Middle frontal gyrus (tissue), 1 donor: ENCODE measurements at regions not wholly inside any gene's neighbourhood (a gene's known extent, or its start where the extent isn't known, plus 50 kb on each side); places are given as distances from the start of the nearest gene placed in this dataset.
A peak's percentile ranks its signal among the peaks of the same experiment; 100 is the strongest.

Source experiments
- DNase-seq: peaks from one replicate; pipeline ENCODE4 v3.0.0-alpha.2; 2015; ENCODE audit warnings: low spot score; ENCODE audit errors: extremely low spot score

DNA sequence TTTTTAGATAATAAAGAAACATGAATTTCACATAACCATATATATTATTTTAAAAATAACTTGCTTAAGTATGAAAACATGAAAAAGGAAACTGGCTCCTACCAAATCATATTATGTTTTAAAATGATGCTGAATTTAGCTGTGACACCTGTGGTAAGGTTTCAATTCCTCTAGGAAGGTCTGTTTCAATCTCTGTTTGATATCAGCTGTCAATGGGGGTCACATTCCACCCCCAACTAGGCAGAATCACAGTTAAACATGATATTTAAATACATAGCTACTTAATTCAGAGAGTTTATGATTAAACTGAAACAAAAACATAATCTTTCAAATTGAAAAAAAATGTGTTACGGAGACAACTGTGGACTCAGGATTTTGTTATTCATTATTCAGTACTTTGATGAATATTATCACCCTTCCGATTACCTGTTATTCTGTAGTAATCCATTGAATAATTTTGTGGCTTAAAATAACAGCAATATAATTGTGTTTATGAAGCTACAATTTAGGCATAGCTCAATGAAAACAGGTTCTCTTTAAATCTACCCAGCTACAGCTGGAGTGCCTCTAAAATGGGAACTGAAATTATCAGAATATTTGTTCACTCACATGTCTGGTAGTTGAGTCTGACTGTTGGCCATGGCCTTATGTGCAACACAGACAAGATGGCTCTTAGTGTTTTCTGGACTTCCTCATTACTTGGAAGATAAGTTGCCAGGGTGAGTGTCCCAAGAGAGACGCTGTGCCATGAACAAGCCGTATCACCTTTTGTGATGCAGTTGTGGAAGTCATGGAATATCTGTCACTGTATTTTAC is 244.6 kb upstream of the ANO3 start:
- no peak for DNase-seq

DNA sequence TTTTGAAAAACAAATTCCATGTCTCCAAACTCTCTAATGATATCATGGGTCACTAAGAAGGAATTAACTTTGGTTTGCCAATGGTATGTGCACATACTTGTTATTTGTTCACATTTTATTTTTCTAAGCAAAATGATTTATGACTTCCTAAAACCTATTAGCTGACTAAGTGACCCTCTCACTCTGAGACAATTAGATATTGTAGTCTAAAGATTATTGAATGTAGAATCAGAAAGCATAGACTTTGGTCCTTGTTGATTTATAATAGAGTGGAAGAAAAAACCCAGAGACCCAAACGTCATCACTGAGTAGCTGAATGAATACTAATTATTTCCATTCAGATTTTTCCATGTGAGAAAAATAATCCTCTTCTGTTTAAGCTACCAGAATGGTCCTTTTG is 243.5 kb upstream of the ANO3 start:
- no peak for DNase-seq

DNA sequence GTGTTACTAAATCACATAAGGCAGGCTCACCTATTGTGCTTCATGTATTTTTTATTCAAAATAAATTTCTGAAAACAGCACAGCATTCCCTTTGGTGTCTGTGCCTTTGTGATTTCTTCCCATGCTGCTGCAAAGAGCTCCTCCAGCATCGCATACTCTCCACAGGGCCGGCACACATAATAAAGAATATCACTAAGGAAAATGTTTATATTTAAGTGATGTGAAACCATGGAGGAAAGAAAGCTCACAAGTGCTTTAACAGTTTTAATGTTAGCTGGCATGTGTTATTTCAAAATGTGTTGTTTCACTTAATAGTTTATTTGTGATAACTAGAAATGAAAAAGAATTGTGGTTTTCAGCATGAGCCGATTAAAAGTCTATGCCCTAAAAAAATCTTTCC is 241.3 kb upstream of the ANO3 start:
- DNase-seq = no peak

DNA sequence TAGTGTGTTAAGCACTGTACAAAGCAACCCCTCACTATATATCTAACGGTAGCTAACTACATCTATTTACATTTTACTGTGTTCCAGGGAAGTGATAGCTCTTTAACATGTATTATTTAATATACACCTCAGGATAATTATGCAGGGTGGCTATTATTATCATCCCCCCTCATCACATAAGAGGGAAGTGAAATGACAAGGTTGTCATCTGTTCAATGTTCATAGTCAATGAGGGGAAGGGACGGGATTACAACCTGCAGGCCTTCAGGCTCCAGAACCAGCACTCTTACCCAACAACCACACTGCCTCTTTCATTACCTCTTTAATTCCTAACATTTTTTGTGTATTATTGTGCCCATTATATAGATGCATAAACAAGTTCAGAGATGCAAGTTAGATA is 238.7 kb upstream of the ANO3 start:
- no peak for DNase-seq

DNA sequence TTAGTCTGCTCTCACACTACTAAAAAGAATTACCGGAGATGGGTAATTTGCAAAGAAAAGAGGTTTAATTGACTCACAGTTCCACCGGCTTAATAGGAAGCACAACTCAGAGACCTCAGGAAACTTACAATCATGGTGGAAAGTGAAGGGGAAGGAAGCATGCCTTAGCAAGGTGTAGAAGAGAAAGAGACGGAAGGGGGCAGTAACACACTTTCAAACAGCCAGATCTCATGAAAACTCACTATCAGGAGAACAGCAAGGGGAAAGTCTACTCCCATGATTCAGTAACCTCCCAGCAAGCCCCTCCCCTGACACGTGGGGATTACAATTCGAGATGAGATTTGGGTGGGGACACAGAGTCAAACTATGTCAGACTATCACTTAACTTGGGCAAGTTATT is 236.6 kb upstream of the ANO3 start:
- DNase-seq = no peak

DNA sequence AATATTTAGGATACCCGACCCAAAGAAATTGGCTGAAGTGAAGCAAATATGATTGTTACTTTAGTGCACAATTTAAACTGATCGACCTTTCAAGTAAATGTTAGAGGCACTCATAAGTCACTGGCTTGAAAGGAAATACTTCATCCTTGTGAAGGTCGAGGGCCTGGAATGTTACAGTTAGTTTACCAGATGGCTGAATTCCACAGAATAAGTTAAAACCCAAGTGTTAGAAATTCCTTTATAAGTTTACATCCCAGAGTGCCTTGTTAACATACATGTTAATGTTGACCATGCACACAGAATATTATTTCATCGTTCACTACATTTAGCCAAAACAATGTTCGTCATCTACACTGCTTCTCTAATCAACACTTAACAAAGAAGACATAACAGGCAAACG is 235.5 kb upstream of the ANO3 start:
- DNase-seq = no peak

DNA sequence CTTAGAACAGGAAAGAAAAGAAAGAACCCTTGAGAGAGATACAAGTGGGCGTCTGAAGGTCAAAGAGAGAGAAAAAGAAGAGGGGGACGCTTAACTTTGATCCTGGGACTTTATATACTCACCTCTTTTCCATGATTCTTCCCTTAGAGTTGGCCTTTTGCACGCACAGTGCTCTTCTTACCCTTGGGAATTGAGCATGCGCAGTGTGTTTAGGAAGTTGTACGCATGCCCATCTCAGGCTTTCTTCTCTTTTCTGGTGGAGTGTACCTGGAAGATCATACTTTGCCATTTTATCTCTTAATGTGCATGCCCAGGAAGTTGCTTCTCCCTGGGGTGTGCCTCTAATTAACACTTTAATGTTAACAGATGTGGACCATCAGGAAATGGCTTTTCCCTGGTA is 229.6 kb upstream of the ANO3 start:
- DNase-seq = no peak

DNA sequence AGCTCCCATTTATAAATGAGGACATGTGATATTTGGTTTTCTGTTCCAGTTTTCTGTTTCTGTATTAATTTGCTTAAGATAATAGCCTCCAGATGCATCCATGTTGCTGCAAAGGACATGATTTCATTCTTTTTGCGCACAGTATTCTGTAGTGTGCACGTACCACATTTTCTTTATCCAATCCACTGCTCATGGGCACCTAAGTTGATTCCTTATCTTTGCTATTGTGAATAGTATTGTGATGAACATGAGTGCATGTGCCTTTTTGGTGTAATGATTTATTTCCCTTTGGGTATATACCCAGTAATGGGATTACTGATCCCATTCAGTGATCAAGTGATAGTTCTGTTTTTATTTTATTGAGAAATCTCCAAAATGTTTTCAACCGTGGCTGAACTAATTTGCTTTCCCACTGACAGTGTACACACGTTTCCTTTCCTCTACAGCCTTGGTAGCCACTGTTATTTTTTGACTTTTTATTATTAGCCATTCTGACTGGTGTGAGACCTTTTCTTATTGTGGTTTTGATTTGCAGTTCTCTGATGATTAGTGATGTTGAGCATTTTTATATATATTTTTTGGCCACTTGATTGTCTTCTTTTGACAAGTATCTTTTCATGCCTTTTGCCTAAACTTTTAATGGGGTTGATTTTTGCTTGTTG is 226.0 kb upstream of the ANO3 start:
- no peak for DNase-seq

DNA sequence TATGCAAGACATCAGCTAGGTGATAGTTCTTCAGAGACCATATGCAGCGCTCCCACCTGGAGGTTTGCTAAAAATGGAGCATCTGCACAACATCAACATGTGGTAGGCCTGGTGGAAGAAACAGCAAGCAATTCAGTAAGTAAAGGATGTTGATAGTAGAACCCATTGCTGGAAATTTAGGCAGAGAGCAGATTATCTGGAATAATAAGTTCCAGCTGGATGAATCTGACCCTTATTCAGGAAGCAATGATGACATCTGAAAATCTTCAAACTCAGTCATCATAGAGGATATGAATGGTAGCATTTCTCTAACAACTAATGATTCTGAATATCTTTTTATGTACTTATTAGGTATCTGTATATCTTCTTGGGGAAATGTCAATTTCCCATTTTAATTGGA is 225.2 kb upstream of the ANO3 start:
- no peak for DNase-seq

DNA sequence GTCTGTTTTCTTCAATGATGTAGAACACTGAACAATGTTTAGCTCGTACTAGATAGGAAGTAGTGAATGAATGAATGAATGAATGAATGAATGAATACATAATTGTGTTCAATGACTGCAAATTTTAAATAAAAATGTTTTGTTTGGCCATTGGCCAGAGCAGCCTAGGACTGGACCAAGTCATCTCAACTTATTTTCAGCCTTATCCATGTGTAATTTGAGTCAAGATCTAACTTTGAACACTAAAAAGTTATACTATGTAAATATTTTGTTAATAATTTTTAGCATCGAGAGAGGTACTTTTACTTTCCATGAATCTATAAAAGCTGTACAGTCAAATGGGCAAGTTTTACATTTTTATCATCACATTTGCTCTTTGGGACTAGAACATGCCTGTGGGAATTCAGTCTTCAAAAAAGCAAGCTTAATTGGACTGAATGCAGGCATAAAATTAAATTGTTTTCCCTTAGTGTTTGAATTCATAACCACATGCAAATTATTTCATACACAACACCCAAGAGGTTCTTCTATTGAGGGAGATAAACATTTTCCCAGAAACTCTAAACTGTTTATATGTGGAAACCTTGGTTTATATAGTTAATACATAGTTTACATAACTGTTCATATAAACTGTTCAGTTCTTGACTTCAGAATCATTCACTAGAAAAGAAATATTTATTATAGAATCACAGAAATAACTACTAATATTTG is 222.1 kb upstream of the ANO3 start:
- DNase-seq = no peak

DNA sequence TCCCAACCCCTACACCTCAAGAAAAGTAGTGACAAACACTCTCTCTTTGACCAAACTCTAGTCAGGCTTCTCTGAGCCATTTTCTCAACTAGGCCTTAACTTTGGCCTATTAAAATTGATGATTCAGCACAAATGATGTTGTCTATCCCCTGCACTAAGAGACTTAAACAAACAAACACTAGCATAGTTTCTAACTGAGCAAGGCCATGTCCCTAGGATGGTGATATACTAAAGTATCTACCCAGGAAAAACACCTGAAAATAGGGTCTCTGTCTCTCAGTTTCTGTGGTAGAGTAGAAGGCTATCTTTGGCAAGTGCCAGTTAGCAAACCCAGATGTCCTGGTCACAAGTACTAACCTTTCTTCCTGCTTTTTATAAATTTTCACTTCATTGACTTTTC is 219.7 kb upstream of the ANO3 start:
- no peak for DNase-seq

DNA sequence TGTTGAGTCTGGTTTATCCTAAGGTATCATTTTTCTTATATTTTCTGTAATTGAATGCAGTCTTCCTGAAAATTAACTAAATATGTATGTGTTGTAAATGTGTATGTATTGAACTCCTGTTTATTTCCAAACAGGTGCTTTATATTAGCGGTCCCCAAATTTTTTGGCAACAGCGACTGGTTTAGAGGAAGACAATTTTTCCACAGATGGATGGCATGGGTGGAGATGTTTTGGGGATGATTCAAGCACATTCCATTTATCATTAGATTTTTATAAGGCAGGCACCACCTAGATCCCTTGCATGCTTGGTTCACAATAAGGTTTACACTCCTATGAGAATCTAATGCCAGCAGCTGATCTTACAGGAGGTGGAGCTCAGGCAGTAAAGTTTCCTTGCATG is 210.5 kb upstream of the ANO3 start:
- DNase-seq = no peak

DNA sequence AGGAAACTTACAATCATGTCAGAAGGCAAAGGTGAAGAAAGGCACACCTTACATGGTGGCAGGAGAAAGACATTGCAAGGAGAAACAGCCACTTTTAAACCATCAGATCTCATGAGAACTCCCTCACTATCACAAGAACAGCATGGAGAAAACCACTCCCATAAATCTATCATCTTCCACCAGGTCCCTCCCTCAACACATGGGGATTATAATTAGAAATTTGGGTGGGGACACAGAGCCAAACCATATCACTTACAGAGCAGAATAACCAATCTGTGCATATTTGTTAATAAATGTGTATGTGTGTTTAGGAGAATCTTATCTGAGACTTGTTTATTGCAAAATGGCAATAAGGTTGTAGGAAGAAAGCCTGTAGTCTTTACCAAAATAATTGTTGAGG is 205.2 kb upstream of the ANO3 start:
- no peak for DNase-seq

DNA sequence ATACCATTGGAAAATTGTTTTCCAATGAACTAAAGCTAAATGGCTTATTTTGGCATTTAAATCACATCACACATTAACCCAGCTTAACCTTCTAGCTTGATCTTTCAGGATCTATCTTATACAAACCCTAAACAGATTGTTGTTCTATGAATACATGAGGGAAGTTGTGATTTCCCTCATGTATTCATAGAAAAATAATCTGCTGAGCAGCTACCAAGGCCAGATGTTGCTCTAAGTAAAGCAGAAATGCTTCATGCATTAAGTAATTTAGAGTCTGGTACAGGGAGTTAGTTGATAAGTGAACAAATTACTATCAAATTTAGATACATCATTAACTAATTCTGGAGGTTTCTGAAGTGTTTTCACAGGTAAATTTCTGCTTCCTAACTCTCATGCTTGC is 204.6 kb upstream of the ANO3 start:
- DNase-seq = no peak

DNA sequence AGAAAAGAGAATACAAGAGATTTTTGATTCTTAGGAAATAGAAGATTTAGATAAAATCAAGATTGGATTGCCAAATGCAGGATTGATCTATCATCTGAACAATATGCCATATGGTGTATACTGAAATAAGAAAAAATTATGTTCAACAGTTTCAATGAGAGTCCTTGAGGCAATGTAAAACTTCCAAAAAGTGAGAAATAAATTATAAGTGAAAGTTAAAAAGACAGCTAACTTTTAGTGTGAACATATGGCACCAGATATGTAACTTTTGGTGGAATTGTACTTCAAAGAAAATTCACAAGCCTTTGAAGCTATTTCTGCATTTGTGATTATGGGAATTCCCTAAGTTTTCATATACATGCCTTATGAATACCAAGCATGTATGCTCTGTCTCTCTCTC is 200.5 kb upstream of the ANO3 start:
- no peak for DNase-seq

DNA sequence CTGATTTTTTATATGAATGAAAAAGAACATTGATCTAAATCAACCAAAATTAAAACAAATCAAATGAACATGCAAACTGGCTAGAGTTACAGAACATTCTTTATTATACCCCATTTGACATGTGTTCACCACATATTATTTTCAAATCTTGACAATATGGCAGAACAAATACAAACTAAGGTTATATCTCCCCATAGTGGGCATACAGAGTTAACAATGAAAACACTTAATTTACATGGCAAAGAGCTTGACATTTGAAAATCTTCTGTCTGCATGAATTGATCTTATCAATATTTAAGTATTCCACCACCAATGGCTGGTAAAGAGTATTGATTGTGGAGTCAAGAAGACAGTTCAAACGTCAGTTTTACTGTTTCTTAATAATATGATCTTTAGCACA is 197.9 kb upstream of the ANO3 start:
- no peak for DNase-seq

DNA sequence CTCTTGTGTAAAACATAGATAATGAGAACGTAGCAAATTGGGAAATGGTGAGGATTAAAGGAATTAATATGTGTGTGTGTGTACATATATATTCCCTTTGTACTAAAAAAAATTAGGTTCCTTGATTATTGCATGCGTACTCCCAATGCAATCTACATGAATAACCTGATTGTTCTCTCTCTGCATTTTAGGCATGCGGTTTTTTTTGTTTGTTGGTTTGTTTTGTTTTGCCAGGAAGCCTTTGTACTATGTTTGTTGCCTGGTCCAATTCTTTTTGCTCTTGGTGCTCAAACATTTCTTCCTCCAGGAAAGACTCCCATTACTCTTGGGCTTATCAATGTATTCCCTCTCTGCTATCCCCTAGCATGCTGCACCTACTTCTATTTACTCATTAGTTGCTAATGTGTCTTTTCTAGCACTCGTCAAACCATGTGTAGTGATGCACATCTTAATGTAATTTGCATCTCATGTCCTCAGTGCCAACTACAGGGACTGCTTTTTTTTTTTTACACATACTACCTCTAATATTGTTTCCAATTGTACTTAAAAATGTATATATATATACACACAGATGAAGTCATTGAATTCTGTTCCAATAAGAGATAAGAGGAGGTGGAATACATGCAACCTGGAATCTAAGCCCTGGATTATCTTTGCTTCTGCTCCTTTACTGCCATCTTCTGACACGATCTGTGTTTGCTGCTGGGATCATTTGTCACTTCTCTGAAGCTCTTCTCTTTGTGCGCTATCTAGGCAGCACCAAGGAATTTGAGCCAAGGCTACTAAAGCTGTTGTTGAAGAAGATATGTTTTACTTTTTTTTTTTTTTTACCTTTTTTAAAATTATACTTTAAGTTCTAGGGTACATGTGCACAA is 197.2 kb upstream of the ANO3 start:
- DNase-seq = peak; percentile 39

DNA sequence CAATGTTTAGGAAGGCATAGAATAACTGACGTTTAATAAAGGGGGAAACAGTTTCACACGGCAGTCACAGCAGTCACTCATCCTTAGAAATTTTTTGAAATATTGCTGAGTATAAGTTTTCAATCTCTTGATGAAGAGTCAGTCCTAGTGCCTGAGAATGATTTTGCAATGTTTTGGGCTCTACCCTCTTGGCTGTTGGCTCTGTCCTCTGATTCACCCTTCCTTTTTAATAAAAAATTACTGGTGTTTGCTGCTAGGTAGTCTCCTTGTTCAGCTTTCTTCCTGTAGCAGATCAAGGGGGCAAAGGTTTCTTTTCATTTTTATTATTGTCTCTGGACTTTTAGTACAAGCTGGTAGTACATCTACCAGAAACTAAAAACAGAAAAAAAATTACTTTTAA is 194.3 kb upstream of the ANO3 start:
- no peak for DNase-seq

DNA sequence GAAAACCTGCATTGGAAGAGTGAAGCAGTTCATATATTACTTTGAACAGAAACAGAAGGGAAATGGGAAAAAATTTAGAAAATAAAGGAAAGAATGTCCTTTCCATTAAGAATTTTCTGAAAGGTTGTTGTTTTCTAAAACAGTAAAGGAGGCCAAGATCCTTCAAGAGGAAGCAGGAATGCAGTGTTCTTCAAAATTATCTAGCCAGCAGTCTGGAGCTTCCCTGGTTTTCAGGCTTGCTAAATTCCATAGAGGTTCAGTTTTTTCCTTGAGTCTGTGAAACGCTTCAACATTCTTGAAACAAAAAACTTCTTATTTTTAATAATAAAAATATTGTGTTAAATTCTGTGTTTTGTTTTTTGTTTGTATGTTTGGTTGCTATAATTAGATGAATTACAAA is 189.0 kb upstream of the ANO3 start:
- no peak for DNase-seq

DNA sequence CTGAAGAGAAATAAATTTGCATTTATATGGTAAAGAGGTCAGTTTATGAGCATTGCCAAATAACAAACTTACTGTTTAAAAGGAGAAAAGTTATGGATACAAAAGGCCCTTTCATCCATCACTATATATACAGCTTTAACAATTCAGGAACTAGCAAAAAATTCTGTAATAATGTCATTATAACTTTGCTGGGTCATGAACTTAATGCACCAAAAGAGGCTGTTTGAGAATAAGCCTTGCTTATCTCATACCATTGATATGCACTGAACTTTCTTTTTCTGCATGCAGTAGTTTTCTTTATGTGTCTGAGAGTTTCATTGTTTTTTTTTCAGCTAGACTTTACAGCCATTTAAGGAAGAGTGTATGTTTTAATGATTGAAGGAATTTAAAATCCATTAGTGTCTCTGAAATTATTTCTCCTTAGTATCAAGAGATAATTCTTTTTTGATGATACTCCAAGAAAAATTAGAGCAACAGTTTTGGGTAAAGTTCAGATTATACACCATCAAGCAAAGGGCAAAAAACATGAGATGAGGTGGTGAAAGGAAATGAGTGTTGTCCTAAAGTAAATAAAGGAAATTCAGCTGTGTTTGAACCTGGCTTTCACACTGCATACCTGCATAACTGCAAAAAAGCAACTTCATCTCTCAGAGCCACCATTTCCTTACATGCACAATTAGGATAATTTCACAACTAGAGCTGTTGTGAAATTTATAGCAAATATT is 188.2 kb upstream of the ANO3 start:
- no peak for DNase-seq

DNA sequence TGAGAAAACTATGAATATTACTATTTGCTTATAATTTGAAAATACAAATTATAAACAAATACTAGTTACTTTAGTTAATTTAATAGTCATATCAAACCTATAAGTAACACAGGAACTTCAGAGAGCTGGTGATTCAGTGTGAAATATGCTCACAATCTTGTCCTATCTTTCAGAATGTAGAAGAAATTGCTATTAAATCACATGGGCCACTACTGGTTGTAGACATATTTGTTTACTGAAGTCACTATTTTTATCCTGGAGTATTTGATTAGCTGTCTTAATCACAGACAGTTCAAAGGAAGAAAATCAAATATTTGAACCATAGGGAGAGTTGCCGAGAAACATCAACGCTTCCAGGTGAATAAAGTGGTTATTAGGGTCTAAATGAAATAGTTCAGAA is 187.6 kb upstream of the ANO3 start:
- no peak for DNase-seq
